IMR-90 (cell line): ENCODE measurements at regions not wholly inside any gene's neighbourhood (a gene's known extent, or its start where the extent isn't known, plus 50 kb on each side); places are given as distances from the start of the nearest gene placed in this dataset.

Source experiments
- ATAC-seq: fragments of 200-7000 bp; cut with Tn5 transposase; 2 replicates; pipeline ENCODE4 v1.9.1; 2020; ENCODE audit warnings: low read depth, mild to moderate bottlenecking, moderate library complexity
- BruUV-seq: library from RNA; stranded (reverse); fragments of 400-500 nt; replicated peaks from 2 replicates; lab custom pipeline; 2021; lab: Mats Ljungman, UMichigan
- CTCF ChIA-PET: fragments of 300-600 bp; formaldehyde crosslinking; extraction: SDS; loops from one replicate; lab custom pipeline; 2021; ENCODE audit warnings: antibody characterized with exemption; lab: Yijun Ruan, JAX
- POLR2A ChIA-PET: fragments of 300-600 bp; sonication (Branson Sonifier 250); formaldehyde crosslinking; loops from one replicate; lab custom pipeline; 2022; ENCODE audit warnings: antibody characterized with exemption; ENCODE audit not compliant: unreplicated experiment; lab: Charles Lee
- DNase-seq: peaks from one replicate; pipeline ENCODE4 v3.0.0; 2013
- H2AFZ ChIP-seq: replicated peaks from 2 replicates; pipeline ENCODE3; 2013; ENCODE audit warnings: low read length, mild to moderate bottlenecking; ENCODE audit not compliant: poor library complexity
- H2AK5ac ChIP-seq: 2 replicates; pipeline ENCODE4 v1.6.1; 2013; ENCODE audit warnings: low read depth, low read length, inconsistent platforms
- H2AK9ac ChIP-seq: replicated peaks from 2 replicates; pipeline ENCODE3; 2013; ENCODE audit warnings: mild to moderate bottlenecking, low read depth, low read length, moderate library complexity; ENCODE audit not compliant: poor library complexity
- H2BK120ac ChIP-seq: 2 replicates; pipeline ENCODE4 v1.6.1; 2013; ENCODE audit warnings: low read depth, low read length, inconsistent platforms
- H2BK15ac ChIP-seq: 3 replicates; pipeline ENCODE4 v1.6.1; 2013; ENCODE audit warnings: low read depth, low read length, inconsistent platforms
- H2BK20ac ChIP-seq: 2 replicates; pipeline ENCODE4 v1.6.1; 2013; ENCODE audit warnings: low read depth, mild to moderate bottlenecking, inconsistent platforms, low read length, moderate library complexity
- H2BK5ac ChIP-seq: 2 replicates; pipeline ENCODE4 v1.6.1; 2013; ENCODE audit warnings: mild to moderate bottlenecking, low read depth, low read length, inconsistent platforms; ENCODE audit not compliant: poor library complexity, severe bottlenecking
- H3K14ac ChIP-seq: replicated peaks from 2 replicates; pipeline ENCODE4 v1.6.1; 2013; ENCODE audit warnings: low read depth, low read length, inconsistent platforms
- H3K18ac ChIP-seq: 2 replicates; pipeline ENCODE4 v1.6.1; 2013; ENCODE audit warnings: low read depth, low read length, control low read depth
- H3K23ac ChIP-seq: 2 replicates; pipeline ENCODE4 v1.6.1; 2013; ENCODE audit warnings: low read depth, low read length, inconsistent platforms
- H3K27ac ChIP-seq: 2 replicates; pipeline ENCODE4 v1.5.1; 2013; ENCODE audit warnings: mild to moderate bottlenecking, control low read depth, low read length; ENCODE audit not compliant: insufficient read depth
- H3K27me3 ChIP-seq: 2 replicates; pipeline ENCODE4 v1.6.1; 2013; ENCODE audit warnings: low read length; ENCODE audit not compliant: control insufficient read depth, insufficient read depth
- H3K36me3 ChIP-seq: 2 replicates; pipeline ENCODE4 v1.6.1; 2013; ENCODE audit warnings: low read length, mixed read lengths; ENCODE audit not compliant: control insufficient read depth, insufficient read depth
- H3K4ac ChIP-seq: 2 replicates; pipeline ENCODE4 v1.6.1; 2013; ENCODE audit warnings: low read depth, low read length, inconsistent platforms
- H3K4me1 ChIP-seq: 2 replicates; pipeline ENCODE4 v1.6.1; 2013; ENCODE audit warnings: low read length, mixed read lengths; ENCODE audit not compliant: control insufficient read depth, insufficient read depth
- H3K4me2 ChIP-seq: 2 replicates; pipeline ENCODE4 v1.6.1; 2013; ENCODE audit warnings: low read depth, mild to moderate bottlenecking, control low read depth, low read length, moderate library complexity
- H3K4me3 ChIP-seq: 2 replicates; pipeline ENCODE4 v1.5.1; 2013; ENCODE audit warnings: low read depth, mild to moderate bottlenecking, control low read depth, low read length, moderate library complexity; ENCODE audit not compliant: insufficient read depth
- H3K56ac ChIP-seq: 2 replicates; pipeline ENCODE4 v1.6.1; 2013; ENCODE audit warnings: low read length, inconsistent platforms; ENCODE audit not compliant: insufficient read depth; ENCODE audit errors: extremely low read depth
- H3K79me1 ChIP-seq, 2 experiments: 2 replicates each; pipeline ENCODE4 v1.6.1; 2013; ENCODE audit warnings: low read length in 2 of 2, inconsistent platforms in 1 of 2, low read depth in 1 of 2
- H3K9ac ChIP-seq: 2 replicates; pipeline ENCODE4 v1.6.1; 2013; ENCODE audit warnings: low read depth, low read length, control low read depth
- H3K9me1 ChIP-seq: 2 replicates; pipeline ENCODE4 v1.6.1; 2013; ENCODE audit warnings: low read length, inconsistent platforms; ENCODE audit not compliant: insufficient read depth
- H3K9me3 ChIP-seq: 2 replicates; pipeline ENCODE4 v1.6.1; 2013; ENCODE audit warnings: low read length; ENCODE audit not compliant: control insufficient read depth, insufficient read depth
- H4K20me1 ChIP-seq: 2 replicates; pipeline ENCODE4 v1.6.1; 2013; ENCODE audit warnings: low read length, inconsistent platforms; ENCODE audit not compliant: insufficient read depth
- H4K5ac ChIP-seq: 2 replicates; pipeline ENCODE4 v1.6.1; 2013; ENCODE audit warnings: mild to moderate bottlenecking, low read depth, low read length, control low read depth
- H4K8ac ChIP-seq, 2 experiments: 2 replicates each; pipeline ENCODE4 v1.6.1; 2013; ENCODE audit warnings: low read depth in 2 of 2, low read length in 2 of 2, control low read depth in 1 of 2, inconsistent platforms in 1 of 2
- H4K91ac ChIP-seq: 2 replicates; pipeline ENCODE4 v1.6.1; 2013; ENCODE audit warnings: low read depth, low read length, inconsistent platforms; ENCODE audit not compliant: insufficient read depth
- BHLHE40 ChIP-seq: fragments of 150-350 bp; IDR thresholded peaks from 2 replicates; pipeline ENCODE4 v1.6.1; 2016; ENCODE audit warnings: mild to moderate bottlenecking, low read depth, low read length
- CEBPB ChIP-seq: IDR thresholded peaks from 2 replicates; pipeline ENCODE4 v1.6.1; 2012; ENCODE audit warnings: low read depth, low read length, improper control_type of control experiment
- CHD1 ChIP-seq: IDR thresholded peaks from 2 replicates; pipeline ENCODE4 v1.6.1; 2012; ENCODE audit warnings: low read depth, low read length, improper control_type of control experiment
- ELK1 ChIP-seq: fragments of 150-350 bp; IDR thresholded peaks from 2 replicates; pipeline ENCODE4 v1.6.1; 2016; ENCODE audit warnings: low read depth, mild to moderate bottlenecking, low read length, moderate library complexity, borderline replicate concordance
- FOS ChIP-seq: fragments of 150-350 bp; IDR thresholded peaks from 2 replicates; pipeline ENCODE4 v1.6.1; 2016; ENCODE audit warnings: low read depth, low read length
- MAZ ChIP-seq: IDR thresholded peaks from 2 replicates; pipeline ENCODE4 v1.6.1; 2012; ENCODE audit warnings: low read depth, mild to moderate bottlenecking, low read length, improper control_type of control experiment, moderate library complexity, borderline replicate concordance
- NFE2L2 ChIP-seq: fragments of 150-350 bp; IDR thresholded peaks from 2 replicates; pipeline ENCODE4 v1.6.1; 2016; ENCODE audit warnings: low read depth, mild to moderate bottlenecking, low read length
- RAD21 ChIP-seq: IDR thresholded peaks from 2 replicates; pipeline ENCODE4 v1.6.1; 2012; ENCODE audit warnings: low read length, improper control_type of control experiment
- WGBS, 2 experiments: methylation state at CpG; one replicate each; pipeline versions ENCODE4 v1.1.5 to v1.1.7; 2013; ENCODE audit warnings: missing lambda C conversion rate in 2 of 2; ENCODE audit not compliant: insufficient read length in 1 of 2; ENCODE audit errors: extremely low coverage in 2 of 2; 5-methylcytosine and 5-hydroxymethylcytosine counted together
- dilution Hi-C: fragments of 300-500 bp; cut with HindIII; formaldehyde crosslinking; loops from one replicate; pipeline ENCODE4 v1.14.3; 2018; ENCODE audit warnings: low sequenced_read_pairs; ENCODE audit not compliant: unreplicated experiment
- in situ Hi-C: fragments of 300-500 bp; cut with MboI; formaldehyde crosslinking; loops from 3 replicates; pipeline ENCODE4 v1.14.3; 2019; ENCODE audit warnings: low sequenced_read_pairs, inconsistent platforms, mixed read lengths
- intact Hi-C: fragments of 100-400 bp; cut with micrococcal nuclease; formaldehyde crosslinking; loops from 2 replicates; pipeline ENCODE4 v1.10.0; 2022

- CTCF ChIA-PET = no interaction called here
- H3K9me1 ChIP-seq = no peaks in the 10 kb centered on the region
Measured at GRCh38 chr2:145845923-145846322, 1326.0 kb upstream of the ZEB2 start.

More at GRCh38 chr2:145845923-145846322, 1326.0 kb upstream of the ZEB2 start:
- H3K4me3 ChIP-seq = no peak overlapping the region
- POLR2A ChIA-PET = interaction anchor here (0.7 kb wide), 1 partner anchor 24 kb away, joined by 3 read pairs; no protein-coding TSS in a partner anchor
- H4K20me1 ChIP-seq = no peaks in the 10 kb centered on the region
- H2BK5ac ChIP-seq = no peak overlapping the region
- H3K36me3 ChIP-seq = no peaks in the 10 kb centered on the region
- H4K5ac ChIP-seq = no peak overlapping the region
- ATAC-seq = no peak
- TF ChIP-seq NFE2L2 = no peak
- no peak for TF ChIP-seq FOS
- no peak for TF ChIP-seq ELK1
- TF ChIP-seq CEBPB = no peak
- no peak for TF ChIP-seq CHD1
- TF ChIP-seq RAD21 = no peak
- TF ChIP-seq MAZ = no peak
- no peak for TF ChIP-seq BHLHE40
- no peaks in the 10 kb centered on the region for H3K79me1 ChIP-seq
- H3K4me2 ChIP-seq = no peak overlapping the region
- DNase-seq = no peak
- no peaks in the 10 kb centered on the region for H3K27me3 ChIP-seq
- no peak overlapping the region for H3K23ac ChIP-seq
- no peak overlapping the region for H2AFZ ChIP-seq
- no peak overlapping the region for H2BK15ac ChIP-seq
- H4K91ac ChIP-seq = no peak overlapping the region
- intact Hi-C loops = no loop called here
- H3K4me1 ChIP-seq = no peaks in the 10 kb centered on the region
- H3K18ac ChIP-seq = no peak overlapping the region
- in situ Hi-C loops = no loop called here
- no peak overlapping the region for H3K9ac ChIP-seq
- H3K9me3 ChIP-seq = no peaks in the 10 kb centered on the region
- no peak overlapping the region for H2AK9ac ChIP-seq
- H3K14ac ChIP-seq = no peak overlapping the region
- no peak overlapping the region for H2BK20ac ChIP-seq
- WGBS, 2 experiments = no CpG with 5 or more reads among the region's 3 CpGs
- no TSS peak for BruUV-seq
- dilution Hi-C loops = no loop called here
- H2BK120ac ChIP-seq = no peak overlapping the region
- no peak overlapping the region for H3K4ac ChIP-seq
- H2AK5ac ChIP-seq = no peak overlapping the region
- H3K56ac ChIP-seq = no peak overlapping the region
- H3K27ac ChIP-seq = no peak overlapping the region
- H4K8ac ChIP-seq = no peak overlapping the region
